Coronary artery (tissue), 2 donors: ENCODE measurements at regions not wholly inside any gene's neighbourhood (a gene's known extent, or its start where the extent isn't known, plus 50 kb on each side); places are given as distances from the start of the nearest gene placed in this dataset.
A peak's percentile ranks its signal among the peaks of the same experiment; 100 is the strongest.
"Not testable (repeated sequence)": the region's sequence is repeated elsewhere in the genome, so short reads cannot be mapped to it uniquely, and the experiment has no call there.

Source experiments
- DNase-seq: peaks from one replicate; pipeline ENCODE4 v3.0.0-alpha.2; 2017; ENCODE audit warnings: low spot score
- H3K27ac ChIP-seq, 2 donors: fragments of 200-600 bp; sonication (generic); one replicate each; pipeline ENCODE4 v1.5.1; 2016 to 2019
- H3K4me3 ChIP-seq: fragments of 200-600 bp; sonication (generic); 2 replicates; pipeline ENCODE4 v1.5.1; 2016; ENCODE audit warnings: mild to moderate bottlenecking, moderate library complexity
- CTCF ChIP-seq: fragments of 200-600 bp; sonication (generic); IDR thresholded peaks from one replicate; pipeline ENCODE4 v1.5.1; 2019; ENCODE audit warnings: antibody characterized with exemption

- no peak for DNase-seq
- H3K27ac ChIP-seq: peak overlapping the region; percentile 77 to 86
- TF ChIP-seq CTCF: no peak
These were observed 203.6 kb upstream of the PDZRN3 start for GRCh38 chr3:73828348-73828747.

GRCh38 chr3:73827725-73828211 lies 203.0 kb upstream of the PDZRN3 start:
- DNase-seq: no peak
- peak overlapping the region; percentile 77 to 86 for H3K27ac ChIP-seq
- no peak for TF ChIP-seq CTCF
- no peak overlapping the region for H3K4me3 ChIP-seq

More at GRCh38 chr3:73828348-73828747, 203.6 kb upstream of the PDZRN3 start:
- H3K4me3 ChIP-seq: no peak overlapping the region

- peak overlapping the region; percentile 77 to 86 for H3K27ac ChIP-seq
These were observed 202.5 kb upstream of the PDZRN3 start for GRCh38 chr3:73827204-73827603.

GRCh38 chr3:73820896-73821295 lies 196.2 kb upstream of the PDZRN3 start:
- DNase-seq, H3K27ac ChIP-seq, H3K4me3 ChIP-seq: not testable (repeated sequence)

More at GRCh38 chr3:73827204-73827603, 202.5 kb upstream of the PDZRN3 start:
- TF ChIP-seq CTCF: no peak
- no peak overlapping the region for H3K4me3 ChIP-seq
- no peak for DNase-seq

- Histone ChIP-seq H3K4me3 (no peak overlapping the region), H3K27ac (no peak overlapping the region)
- no peak for TF ChIP-seq CTCF
- no peak for DNase-seq
These were observed 195.7 kb upstream of the PDZRN3 start for GRCh38 chr3:73820431-73820830.

GRCh38 chr3:73815966-73816365 lies 191.2 kb upstream of the PDZRN3 start:
- TF ChIP-seq CTCF: no peak
- DNase-seq: no peak
- H3K27ac ChIP-seq: no peak overlapping the region
- no peak overlapping the region for H3K4me3 ChIP-seq

- TF ChIP-seq CTCF: no peak
- Histone ChIP-seq H3K4me3 (no peak overlapping the region), H3K27ac (no peak overlapping the region)
- DNase-seq: no peak
These were observed 189.1 kb upstream of the PDZRN3 start for GRCh38 chr3:73813692-73814292.
